ENCODE measurements at regions not wholly inside any gene's neighbourhood (a gene's known extent, or its start where the extent isn't known, plus 50 kb on each side); places are given as distances from the start of the nearest gene placed in this dataset.

DNA sequence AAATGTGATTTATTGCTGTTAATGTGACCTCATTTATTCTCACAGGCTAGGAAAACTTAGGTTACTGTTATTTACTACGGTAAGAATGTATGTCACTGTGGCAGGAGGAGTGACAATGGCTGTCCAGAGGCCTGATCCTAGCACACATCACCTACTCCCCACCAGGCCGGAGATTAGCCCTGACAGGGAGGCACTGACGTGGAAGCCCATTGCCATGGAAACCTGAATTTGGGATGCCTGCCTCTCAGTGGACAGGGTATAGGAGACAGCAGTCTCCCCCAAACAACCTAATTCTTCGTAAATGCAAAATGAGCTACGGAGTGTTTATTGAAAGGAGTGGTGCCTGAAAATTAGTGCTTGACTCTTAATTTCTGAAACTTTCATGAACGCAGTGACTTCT is 87.6 kb upstream of the SMARCA2 start:
- TF ChIP-seq, protein P1, sequence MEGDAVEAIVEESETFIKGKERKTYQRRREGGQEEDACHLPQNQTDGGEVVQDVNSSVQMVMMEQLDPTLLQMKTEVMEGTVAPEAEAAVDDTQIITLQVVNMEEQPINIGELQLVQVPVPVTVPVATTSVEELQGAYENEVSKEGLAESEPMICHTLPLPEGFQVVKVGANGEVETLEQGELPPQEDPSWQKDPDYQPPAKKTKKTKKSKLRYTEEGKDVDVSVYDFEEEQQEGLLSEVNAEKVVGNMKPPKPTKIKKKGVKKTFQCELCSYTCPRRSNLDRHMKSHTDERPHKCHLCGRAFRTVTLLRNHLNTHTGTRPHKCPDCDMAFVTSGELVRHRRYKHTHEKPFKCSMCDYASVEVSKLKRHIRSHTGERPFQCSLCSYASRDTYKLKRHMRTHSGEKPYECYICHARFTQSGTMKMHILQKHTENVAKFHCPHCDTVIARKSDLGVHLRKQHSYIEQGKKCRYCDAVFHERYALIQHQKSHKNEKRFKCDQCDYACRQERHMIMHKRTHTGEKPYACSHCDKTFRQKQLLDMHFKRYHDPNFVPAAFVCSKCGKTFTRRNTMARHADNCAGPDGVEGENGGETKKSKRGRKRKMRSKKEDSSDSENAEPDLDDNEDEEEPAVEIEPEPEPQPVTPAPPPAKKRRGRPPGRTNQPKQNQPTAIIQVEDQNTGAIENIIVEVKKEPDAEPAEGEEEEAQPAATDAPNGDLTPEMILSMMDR (IDR thresholded peaks at IDR 0.05; ENCODE audit: low read depth, low read length) = no peak
- TF ChIP-seq POLR2A (IDR thresholded peaks at IDR 0.05; ENCODE audit: extremely low read depth, insufficient read length) = no peak
- TF ChIP-seq, protein P2, sequence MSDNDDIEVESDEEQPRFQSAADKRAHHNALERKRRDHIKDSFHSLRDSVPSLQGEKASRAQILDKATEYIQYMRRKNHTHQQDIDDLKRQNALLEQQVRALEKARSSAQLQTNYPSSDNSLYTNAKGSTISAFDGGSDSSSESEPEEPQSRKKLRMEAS (IDR thresholded peaks at IDR 0.05; ENCODE audit: low read depth, low read length) = no peak
- no peak for TF ChIP-seq MYC (IDR thresholded peaks at IDR 0.05; ENCODE audit: low read depth, low read length)

Data from NB4 (cell line).